NCI-H345 (cell line): ENCODE measurements at regions not wholly inside any gene's neighbourhood (a gene's known extent, or its start where the extent isn't known, plus 50 kb on each side); places are given as distances from the start of the nearest gene placed in this dataset.

Source experiments
- DNase-seq: peaks from one replicate; lab custom pipeline; 2025; lab: John Stamatoyannopoulos, UW

GRCh38 chr10:71069909-71070666 lies 142.3 kb upstream of the UNC5B start:
- no peak for DNase-seq

- DNase-seq, result no peak
These were observed 141.6 kb upstream of the UNC5B start for GRCh38 chr10:71070741-71071140.

GRCh38 chr10:71072131-71072822 lies 140.1 kb upstream of the UNC5B start:
- DNase-seq, result no peak

- DNase-seq, result no peak
These were observed 139.6 kb upstream of the UNC5B start for GRCh38 chr10:71072823-71073210.

GRCh38 chr10:71073451-71074175 lies 138.8 kb upstream of the UNC5B start:
- DNase-seq, result no peak

- DNase-seq, result no peak
These were observed 138.1 kb upstream of the UNC5B start for GRCh38 chr10:71074176-71074755.

GRCh38 chr10:71075086-71075758 lies 137.1 kb upstream of the UNC5B start:
- peak; percentile 6 for DNase-seq

GRCh38 chr10:71075759-71076472 lies 136.5 kb upstream of the UNC5B start:
- DNase-seq, result no peak

GRCh38 chr10:71076473-71077142 lies 135.8 kb upstream of the UNC5B start:
- no peak for DNase-seq

- DNase-seq, result no peak
These were observed 135.2 kb upstream of the UNC5B start for GRCh38 chr10:71077143-71077581.

- no peak for DNase-seq
These were observed 134.4 kb upstream of the UNC5B start for GRCh38 chr10:71077796-71078453.

- no peak for DNase-seq
These were observed 133.8 kb upstream of the UNC5B start for GRCh38 chr10:71078454-71079145.

- no peak for DNase-seq
These were observed 132.5 kb upstream of the UNC5B start for GRCh38 chr10:71079761-71080380.

- no peak for DNase-seq
These were observed 131.8 kb upstream of the UNC5B start for GRCh38 chr10:71080381-71081228.

- DNase-seq, result no peak
These were observed 131.2 kb upstream of the UNC5B start for GRCh38 chr10:71081229-71081560.

- DNase-seq, result no peak
These were observed 130.5 kb upstream of the UNC5B start for GRCh38 chr10:71081912-71082311.

GRCh38 chr10:71082960-71083715 lies 129.2 kb upstream of the UNC5B start:
- no peak for DNase-seq

GRCh38 chr10:71083716-71083975 lies 128.7 kb upstream of the UNC5B start:
- no peak for DNase-seq
